Activated CD4-positive, alpha-beta T cell treated with anti-CD3 and anti-CD28 coated beads, Interleukin-2, amount 10 ng/mL, durations not matched to agents 7 days and 5 days (primary cell): ENCODE measurements at regions not wholly inside any gene's neighbourhood (a gene's known extent, or its start where the extent isn't known, plus 50 kb on each side); places are given as distances from the start of the nearest gene placed in this dataset.
"Not testable (repeated sequence)": the region's sequence is repeated elsewhere in the genome, so short reads cannot be mapped to it uniquely, and the experiment has no call there.

Experiments
- CTCF ChIA-PET: fragments of 350-600 bp; sonication (Branson Sonifier 250); formaldehyde crosslinking; loops from one replicate; lab custom pipeline; 2021; ENCODE audit warnings: antibody characterized with exemption; lab: Charles Lee
- POLR2A ChIA-PET: fragments of 350-600 bp; sonication (Branson Sonifier 250); formaldehyde crosslinking; loops from one replicate; lab custom pipeline; 2021; ENCODE audit warnings: antibody characterized with exemption; lab: Charles Lee
- DNase-seq: peaks from one replicate; pipeline ENCODE4 v3.0.0-alpha.2; 2020
- H3K27ac Mint-ChIP-seq: one replicate; pipeline ENCODE4 v1.8.0; 2021; ENCODE audit warnings: mild to moderate bottlenecking, moderate library complexity, mixed read lengths
- H3K27me3 Mint-ChIP-seq: one replicate; pipeline ENCODE4 v1.8.0; 2021; ENCODE audit warnings: mixed read lengths
- H3K36me3 Mint-ChIP-seq: one replicate; pipeline ENCODE4 v1.8.0; 2021; ENCODE audit warnings: low read depth, mixed read lengths
- H3K4me1 Mint-ChIP-seq: one replicate; pipeline ENCODE4 v1.8.0; 2021; ENCODE audit warnings: mixed read lengths
- H3K4me3 Mint-ChIP-seq: one replicate; pipeline ENCODE4 v1.8.0; 2021; ENCODE audit warnings: mild to moderate bottlenecking, moderate library complexity, mixed read lengths
- H3K9me3 Mint-ChIP-seq: one replicate; pipeline ENCODE4 v1.8.0; 2021; ENCODE audit warnings: mixed read lengths

DNA sequence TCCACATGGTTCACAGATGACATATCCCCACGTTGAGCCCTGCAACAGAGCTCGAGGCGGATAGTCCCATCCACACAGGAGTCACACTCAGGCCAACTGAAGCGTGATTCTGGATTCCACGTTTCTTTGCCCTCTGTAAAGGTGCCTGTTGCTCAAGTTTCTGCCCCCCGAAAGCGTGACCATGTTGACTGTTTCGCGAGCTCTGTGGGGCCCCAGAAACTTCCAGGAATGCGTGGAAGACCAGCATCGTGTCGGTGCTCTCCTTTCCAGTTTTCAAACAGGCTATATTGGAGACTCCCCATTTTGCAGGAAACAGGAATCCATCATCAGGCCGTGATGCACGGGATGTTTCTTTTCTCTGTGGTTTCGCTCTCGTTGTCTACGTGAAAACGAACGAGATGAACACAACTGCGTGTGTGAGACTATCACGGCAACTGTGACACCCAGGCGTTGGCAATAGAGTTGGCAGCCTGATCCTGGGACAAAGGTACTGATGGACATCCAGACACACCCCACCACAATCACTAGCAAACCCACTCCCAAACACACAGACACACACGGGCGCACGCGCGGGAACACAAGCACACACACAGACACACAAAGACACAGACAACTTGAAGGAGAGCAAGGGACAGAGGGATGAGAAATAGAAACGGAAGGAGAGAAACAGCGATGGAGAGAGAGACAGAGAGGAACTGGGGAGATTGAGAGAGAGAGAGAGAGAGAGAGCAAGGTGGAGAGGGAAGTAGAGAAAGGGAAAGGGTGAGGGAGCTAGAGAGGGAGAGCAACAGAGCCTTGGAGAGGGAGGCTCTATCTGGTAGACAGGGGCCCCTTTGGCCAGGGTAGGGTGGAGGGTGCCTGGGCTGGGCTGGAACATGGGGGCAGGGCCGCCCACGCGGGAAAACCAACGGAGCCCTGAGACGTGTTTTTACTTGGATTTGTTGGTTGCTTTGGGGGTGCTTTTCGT, 1609.3 kb downstream of the SPATA31A7 start:
- H3K9me3 Mint-ChIP-seq, POLR2A ChIA-PET: not testable (repeated sequence)
- Mint-ChIP-seq H3K4me1 (peaks cover 35% of the 10 kb centered on the region), H3K4me3 (peak overlapping the region; percentile 56), H3K27ac (peak overlapping the region; percentile 47), H3K27me3 (peaks cover 37% of the 10 kb centered on the region), H3K36me3 (peaks cover 15% of the 10 kb centered on the region)
- peak; percentile 31 for DNase-seq
- CTCF ChIA-PET, result interaction anchor here (0.9 kb wide), 1 partner anchor 1018 kb away, joined by 3 read pairs; no protein-coding TSS in a partner anchor

DNA sequence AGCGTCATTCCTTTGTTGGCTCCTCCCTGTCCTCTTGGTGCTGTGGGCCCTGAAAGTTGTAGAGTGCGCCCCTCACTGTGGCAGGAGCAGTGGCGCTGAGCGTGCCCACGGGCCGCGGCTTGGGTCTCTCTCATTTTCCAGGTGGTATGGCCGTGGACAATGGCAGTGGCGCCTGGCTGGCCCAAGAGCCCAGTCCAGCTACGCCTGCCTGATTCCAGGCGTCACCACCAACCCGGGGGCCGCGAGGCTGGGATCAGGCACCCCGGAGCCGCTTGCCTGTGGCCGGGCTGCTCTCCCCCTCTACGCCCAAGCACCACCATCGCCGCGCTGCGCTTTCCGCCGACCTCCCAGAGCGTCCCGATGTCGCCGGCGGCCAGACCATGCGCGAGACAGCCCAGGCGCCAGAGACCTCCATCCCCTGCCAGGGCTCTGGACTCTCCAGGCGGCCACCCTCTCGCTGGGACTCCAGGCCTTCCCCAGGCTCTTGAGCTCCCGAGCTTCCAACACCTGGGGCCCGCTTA, 1610.1 kb downstream of the SPATA31A7 start:
- H3K27ac Mint-ChIP-seq, POLR2A ChIA-PET, DNase-seq, H3K9me3 Mint-ChIP-seq: not testable (repeated sequence)
- peaks cover 35% of the 10 kb centered on the region for H3K4me1 Mint-ChIP-seq
- H3K4me3 Mint-ChIP-seq, result peak overlapping the region; percentile 56
- peaks cover 15% of the 10 kb centered on the region for H3K36me3 Mint-ChIP-seq
- H3K27me3 Mint-ChIP-seq, result peaks cover 44% of the 10 kb centered on the region
- CTCF ChIA-PET, result interaction anchor here (0.9 to 1.4 kb wide), 2 partner anchors 1017 kb away, joined by 3 to 4 read pairs; no protein-coding TSS in a partner anchor

DNA sequence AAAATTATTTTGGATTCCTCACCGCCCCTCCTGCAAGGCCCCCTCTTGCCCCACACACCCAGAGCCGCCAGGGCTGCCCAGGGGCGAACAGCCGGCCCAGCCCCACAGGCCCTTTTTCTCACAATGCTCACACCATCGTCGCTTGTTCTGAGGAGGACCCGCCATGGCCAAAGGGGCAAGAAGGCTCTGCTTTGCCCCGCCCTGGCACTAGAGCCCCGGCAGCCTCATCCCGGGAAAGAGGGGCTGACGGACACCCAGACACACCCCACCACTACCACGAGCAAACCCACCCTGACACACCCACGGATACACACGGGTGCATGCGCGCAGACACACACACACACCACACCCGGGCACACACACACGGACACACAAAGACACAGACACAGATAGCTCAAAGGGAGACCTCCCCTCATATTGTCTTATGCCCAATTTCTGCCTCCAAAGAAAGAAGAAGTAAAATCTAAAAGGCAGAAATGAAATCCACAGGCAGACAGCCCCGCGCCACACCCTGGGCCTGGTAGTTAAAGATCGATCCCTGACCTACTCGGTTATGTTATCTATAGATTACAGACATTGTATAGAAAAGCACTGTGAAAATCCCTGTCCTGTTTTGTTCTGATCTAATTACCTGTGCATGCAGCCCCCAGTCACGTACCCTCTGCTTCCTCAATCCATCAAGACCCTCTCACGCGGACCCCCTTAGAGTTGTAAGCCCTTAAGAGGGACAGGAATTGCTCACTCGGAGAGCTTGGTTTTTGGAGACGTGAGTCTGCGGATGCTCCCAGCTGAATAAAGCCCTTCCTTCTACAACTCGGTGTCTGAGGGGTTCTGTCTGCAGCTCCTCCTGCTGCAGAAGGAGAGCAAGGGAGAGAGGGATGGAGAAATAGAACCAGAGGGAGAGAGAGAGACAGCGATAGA, 1610.9 kb downstream of the SPATA31A7 start:
- H3K27ac Mint-ChIP-seq, POLR2A ChIA-PET, H3K9me3 Mint-ChIP-seq: not testable (repeated sequence)
- peak overlapping the region; percentile 19 for H3K4me3 Mint-ChIP-seq
- CTCF ChIA-PET, result interaction anchor here (1.4 kb wide), 1 partner anchor 1016 kb away, joined by 4 read pairs; no protein-coding TSS in a partner anchor
- peaks cover 15% of the 10 kb centered on the region for H3K36me3 Mint-ChIP-seq
- DNase-seq, result peak; percentile 20
- peaks cover 50% of the 10 kb centered on the region for H3K27me3 Mint-ChIP-seq
- H3K4me1 Mint-ChIP-seq, result peaks cover 35% of the 10 kb centered on the region

DNA sequence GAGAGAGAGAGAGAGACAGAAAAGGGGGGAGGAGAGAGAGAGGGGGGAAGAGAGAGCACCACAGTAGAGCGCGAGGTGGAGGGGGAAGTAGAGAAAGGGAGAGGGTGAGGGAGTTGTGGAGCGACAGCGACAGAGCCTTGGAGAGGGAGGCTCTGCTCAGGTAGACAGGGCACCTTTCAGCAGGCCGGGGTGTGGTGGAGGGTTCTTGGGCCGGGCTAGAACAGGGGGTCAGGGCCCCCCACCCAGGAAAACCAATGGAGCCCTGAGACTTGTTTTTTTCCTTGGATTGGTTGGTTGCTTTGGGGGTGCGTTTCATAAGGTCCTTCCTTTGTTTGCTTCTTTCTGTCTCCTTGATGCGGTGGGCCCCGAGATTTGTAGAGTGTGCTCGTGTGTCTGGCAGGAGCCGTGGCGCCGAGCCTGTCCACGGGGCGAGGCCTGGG, 1611.6 kb downstream of the SPATA31A7 start:
- H3K27me3 Mint-ChIP-seq, result peaks cover 56% of the 10 kb centered on the region
- CTCF ChIA-PET, result interaction anchor here (1.4 kb wide), 1 partner anchor 1016 kb away, joined by 4 read pairs; no protein-coding TSS in a partner anchor
- POLR2A ChIA-PET, H3K9me3 Mint-ChIP-seq, DNase-seq: not testable (repeated sequence)
- H3K36me3 Mint-ChIP-seq, result peaks cover 15% of the 10 kb centered on the region
- H3K27ac Mint-ChIP-seq, result peak overlapping the region; percentile 21
- H3K4me3 Mint-ChIP-seq, result peak overlapping the region; percentile 69
- H3K4me1 Mint-ChIP-seq, result peaks cover 35% of the 10 kb centered on the region

DNA sequence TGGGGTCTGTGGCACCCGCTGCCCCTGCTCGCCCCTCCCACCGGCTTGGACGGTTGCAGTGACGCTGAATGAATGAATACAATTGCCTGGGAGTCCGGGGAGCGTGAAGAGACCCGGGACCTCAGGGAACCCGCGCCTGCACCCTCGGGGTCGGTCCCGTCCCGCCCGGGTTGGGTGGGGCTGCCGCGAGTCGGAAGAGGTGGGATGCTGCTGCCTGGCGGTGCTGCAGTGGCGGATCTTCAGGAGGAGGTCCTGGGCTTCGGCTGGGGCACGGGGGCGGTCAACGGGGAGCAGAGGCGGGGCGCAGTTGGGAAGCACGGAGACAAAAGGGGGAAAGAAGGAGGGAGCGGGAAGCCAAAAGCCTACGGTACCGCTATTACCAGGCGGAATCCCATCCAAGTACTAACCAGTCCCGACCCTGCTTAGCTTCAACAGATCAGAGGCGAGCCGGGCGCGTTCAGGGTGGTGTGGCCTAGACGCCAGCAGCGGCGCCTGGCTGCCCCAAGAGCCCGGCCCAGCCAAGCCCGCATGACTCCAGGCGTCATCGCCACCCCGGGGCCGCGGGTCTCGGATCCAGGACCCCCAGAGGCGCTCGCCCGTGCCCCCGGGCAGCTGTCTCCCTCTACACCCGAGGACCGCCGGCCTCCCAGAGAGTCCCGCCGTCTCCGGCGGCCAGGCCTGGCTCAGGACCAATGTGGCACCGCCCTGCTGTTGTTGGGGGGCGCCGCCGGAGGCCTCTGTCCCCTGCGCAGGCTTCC, 1612.3 kb downstream of the SPATA31A7 start:
- Mint-ChIP-seq H3K27ac (peak overlapping the region; percentile 64), H3K36me3 (peaks cover 15% of the 10 kb centered on the region), H3K27me3 (peaks cover 57% of the 10 kb centered on the region), H3K4me1 (peaks cover 35% of the 10 kb centered on the region), H3K4me3 (peak overlapping the region; percentile 69)
- CTCF ChIA-PET, result interaction anchor here (1.2 kb wide), 1 partner anchor 1015 kb away, joined by 3 read pairs; no protein-coding TSS in a partner anchor
- H3K9me3 Mint-ChIP-seq, POLR2A ChIA-PET: not testable (repeated sequence)
- DNase-seq, result peak; percentile 47

DNA sequence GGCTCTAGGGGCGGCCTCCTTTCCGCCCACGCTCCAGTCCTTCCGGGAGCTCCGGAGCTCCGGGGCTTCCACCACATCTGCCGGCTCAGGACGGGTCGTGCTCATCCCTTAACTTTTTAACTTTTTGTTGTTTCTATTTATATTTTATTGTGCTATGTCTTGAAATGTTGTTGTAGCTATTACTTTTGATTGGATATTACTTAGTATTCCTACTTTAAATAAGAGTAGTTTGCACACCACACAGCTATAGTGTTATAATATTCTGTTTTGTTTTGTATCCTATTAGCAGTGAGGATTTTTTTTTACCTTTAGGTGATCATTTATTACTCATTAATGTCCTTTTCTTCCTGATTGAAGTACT, 1612.9 kb downstream of the SPATA31A7 start:
- Mint-ChIP-seq H3K27ac (peak overlapping the region; percentile 28), H3K36me3 (peaks cover 15% of the 10 kb centered on the region), H3K4me3 (peak overlapping the region; percentile 69), H3K27me3 (peaks cover 58% of the 10 kb centered on the region), H3K4me1 (peaks cover 35% of the 10 kb centered on the region)
- DNase-seq, POLR2A ChIA-PET, H3K9me3 Mint-ChIP-seq: not testable (repeated sequence)
- CTCF ChIA-PET, result interaction anchor here (1.2 kb wide), 1 partner anchor 1015 kb away, joined by 3 read pairs; no protein-coding TSS in a partner anchor

DNA sequence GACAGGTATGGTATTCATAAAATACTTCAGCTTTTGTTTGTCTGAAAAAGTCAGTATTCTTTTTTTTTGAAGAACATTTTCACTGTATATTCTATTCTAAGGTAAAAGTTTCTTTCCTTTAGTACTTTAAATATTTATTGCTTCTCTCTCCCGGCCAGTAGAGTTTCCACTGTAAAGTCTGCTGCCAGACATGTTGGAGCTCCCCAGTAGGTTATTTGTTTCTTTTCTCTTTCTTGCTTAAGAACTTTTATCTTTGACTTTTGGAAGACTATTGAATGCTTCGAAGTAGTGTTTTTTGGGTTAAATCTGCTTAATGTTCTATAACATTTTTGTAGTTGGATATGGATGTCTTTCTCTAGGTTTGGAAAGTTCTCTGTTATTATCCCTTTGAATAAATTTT, 1613.3 kb downstream of the SPATA31A7 start:
- Mint-ChIP-seq H3K27me3 (peaks cover 62% of the 10 kb centered on the region), H3K36me3 (peaks cover 15% of the 10 kb centered on the region), H3K4me3 (peak overlapping the region; percentile 25), H3K4me1 (peaks cover 35% of the 10 kb centered on the region)
- DNase-seq, H3K9me3 Mint-ChIP-seq, H3K27ac Mint-ChIP-seq, POLR2A ChIA-PET: not testable (repeated sequence)
- CTCF ChIA-PET, result interaction anchor here (1.2 kb wide), 1 partner anchor 1014 kb away, joined by 3 read pairs; no protein-coding TSS in a partner anchor

DNA sequence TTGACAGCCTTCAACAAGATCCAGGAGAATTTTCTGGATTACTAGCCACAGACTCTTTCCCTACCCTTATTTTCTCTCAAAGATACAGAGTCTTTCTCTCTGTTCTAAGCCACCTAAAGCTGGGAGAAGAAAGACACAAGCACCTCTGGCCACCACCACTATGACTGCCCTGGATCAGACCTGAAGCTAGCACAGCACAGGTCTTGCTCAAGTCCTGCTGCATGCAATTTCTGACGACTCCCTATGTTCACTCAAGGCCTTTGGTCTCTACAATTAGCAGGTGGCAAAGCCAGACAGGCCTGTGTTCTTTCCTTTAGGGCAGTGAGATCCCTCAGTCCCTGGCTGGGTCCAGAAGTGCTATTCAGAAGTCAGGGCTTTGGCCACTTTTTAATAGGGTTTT, 1614.5 kb downstream of the SPATA31A7 start:
- H3K27ac Mint-ChIP-seq, POLR2A ChIA-PET, CTCF ChIA-PET, H3K4me3 Mint-ChIP-seq, H3K9me3 Mint-ChIP-seq, DNase-seq: not testable (repeated sequence)
- peaks cover 61% of the 10 kb centered on the region for H3K27me3 Mint-ChIP-seq
- H3K36me3 Mint-ChIP-seq, result peaks cover 11% of the 10 kb centered on the region
- peaks cover 28% of the 10 kb centered on the region for H3K4me1 Mint-ChIP-seq

DNA sequence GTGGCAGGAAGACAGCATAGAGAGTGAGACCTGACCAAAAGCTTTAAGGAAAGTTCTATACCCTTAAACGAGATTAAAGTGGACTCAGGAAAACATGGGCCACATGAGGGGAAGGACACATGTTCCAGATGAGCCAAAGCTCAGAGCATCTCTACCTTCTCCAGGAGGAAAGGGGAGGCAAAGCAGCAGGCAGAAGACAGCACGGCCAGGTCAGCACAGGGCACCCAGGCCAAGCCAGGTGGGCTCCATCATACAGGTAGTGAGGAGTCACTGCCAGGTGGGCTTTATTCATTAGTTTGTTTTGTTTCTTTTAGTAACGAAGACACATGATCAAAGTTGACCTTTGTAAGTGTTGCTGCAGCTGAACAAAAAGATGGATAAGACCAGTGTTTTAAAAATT, 1617.6 kb downstream of the SPATA31A7 start:
- H3K4me1 Mint-ChIP-seq, H3K4me3 Mint-ChIP-seq, H3K9me3 Mint-ChIP-seq, CTCF ChIA-PET, DNase-seq, H3K36me3 Mint-ChIP-seq, H3K27ac Mint-ChIP-seq, POLR2A ChIA-PET: not testable (repeated sequence)
- peaks cover 44% of the 10 kb centered on the region for H3K27me3 Mint-ChIP-seq

DNA sequence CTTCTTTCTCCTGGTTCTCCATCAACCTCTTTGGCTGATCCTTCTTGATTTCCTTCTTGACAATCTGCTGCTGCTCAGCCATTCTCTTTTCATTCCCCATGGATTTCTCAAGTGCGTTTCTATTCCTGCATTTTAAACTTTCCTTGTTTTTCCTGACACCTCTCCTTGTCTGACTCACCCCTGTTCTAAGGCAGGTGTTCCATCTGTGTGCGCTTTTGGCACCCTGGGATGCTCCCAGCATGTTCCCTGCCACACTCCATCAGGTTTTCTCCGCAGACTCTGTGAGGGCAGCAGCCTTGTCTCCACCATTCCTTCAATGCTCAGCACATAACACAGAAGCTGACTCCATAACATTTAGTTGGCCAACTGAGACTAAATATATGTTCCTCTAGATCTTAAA, 1618.2 kb downstream of the SPATA31A7 start:
- H3K4me3 Mint-ChIP-seq, H3K4me1 Mint-ChIP-seq, H3K36me3 Mint-ChIP-seq, DNase-seq, POLR2A ChIA-PET, H3K27ac Mint-ChIP-seq, CTCF ChIA-PET, H3K9me3 Mint-ChIP-seq: not testable (repeated sequence)
- peaks cover 48% of the 10 kb centered on the region for H3K27me3 Mint-ChIP-seq

DNA sequence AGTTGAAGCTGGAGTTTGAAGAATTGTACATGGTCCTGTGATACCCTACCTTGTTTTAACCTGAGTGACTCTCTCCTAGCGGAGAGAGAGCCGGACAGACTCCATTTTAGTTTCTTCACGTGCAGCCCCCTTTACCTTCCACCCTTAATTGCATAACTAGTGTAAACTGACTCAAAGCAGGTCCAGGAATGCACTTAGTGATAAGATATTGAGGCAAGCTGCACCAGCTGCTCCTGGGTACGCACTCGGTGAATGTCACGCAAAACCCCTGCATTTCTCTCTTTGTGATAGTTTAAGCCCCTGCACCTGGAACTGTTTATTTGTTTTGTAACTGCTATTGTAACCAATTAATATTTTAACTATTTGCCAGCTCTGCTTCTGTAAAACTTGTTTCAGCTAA, 1620.5 kb downstream of the SPATA31A7 start:
- H3K27ac Mint-ChIP-seq, H3K9me3 Mint-ChIP-seq, H3K4me3 Mint-ChIP-seq, DNase-seq, H3K4me1 Mint-ChIP-seq, POLR2A ChIA-PET, H3K36me3 Mint-ChIP-seq, CTCF ChIA-PET: not testable (repeated sequence)
- H3K27me3 Mint-ChIP-seq, result peaks cover 46% of the 10 kb centered on the region
